Pancreas (tissue), 10 donors: ENCODE measurements at regions not wholly inside any gene's neighbourhood (a gene's known extent, or its start where the extent isn't known, plus 50 kb on each side); places are given as distances from the start of the nearest gene placed in this dataset.

Source experiments
- ATAC-seq, 4 donors: fragments of 200-7000 bp; cut with Tn5 transposase; one replicate each; pipeline versions ENCODE4 v1.8.0 to v1.9.1; 2020; ENCODE audit warnings: mild to moderate bottlenecking in 4 of 4, moderate library complexity in 4 of 4
- DNase-seq, 6 donors: peaks; one replicate each; pipeline ENCODE4 v3.0.0-alpha.2; 2020
- FAIRE-seq: peaks from 2 replicates; lab custom pipeline; 2012; peaks lifted over from hg19 to GRCh38; lab: Jason Lieb, UNC
- H3K27ac ChIP-seq, 4 donors: fragments of 200-600 bp; sonication (generic); 1 replicate in 3 of 4; 2 replicates in 1 of 4; pipeline versions ENCODE4 v1.5.0 to v1.8.0; 2020
- H3K27me3 ChIP-seq, 4 donors: fragments of 200-600 bp; one replicate each; pipeline ENCODE4 v1.8.0; 2021
- H3K36me3 ChIP-seq, 3 donors: fragments of 200-600 bp; sonication (generic) in 1 of 3; one replicate each; pipeline versions ENCODE4 v1.5.0 to v1.8.0; 2020 to 2021
- H3K4me1 ChIP-seq, 3 donors: fragments of 200-600 bp; one replicate each; pipeline ENCODE4 v1.8.0; 2021
- H3K4me3 ChIP-seq, 4 donors: fragments of 200-600 bp; sonication (generic) in 2 of 4; one replicate each; pipeline versions ENCODE4 v1.5.0 to v1.8.0; 2020 to 2021
- H3K9me3 ChIP-seq, 4 donors: fragments of 200-600 bp; one replicate each; pipeline ENCODE4 v1.8.0; 2021
- CTCF ChIP-seq, 4 donors: fragments of 200-600 bp; sonication (generic) in 3 of 4; IDR thresholded peaks; one replicate each; pipeline versions ENCODE4 v1.5.0 to v1.8.0; 2021; ENCODE audit warnings: antibody characterized with exemption in 4 of 4
- WGBS, 2 donors: extraction: QIAGEN DNeasy Blood & Tissue Kit; methylation state at CpG; one replicate each; pipeline ENCODE4 v1.1.7; 2013; 5-methylcytosine and 5-hydroxymethylcytosine counted together
- intact Hi-C, 3 donors: fragments of 100-400 bp; cut with DNase I; formaldehyde crosslinking; loops; one replicate each; pipeline versions ENCODE4 v1.11.1 to v1.14.2; 2022
- donor health status: healthy with polysubstance abuse.
- donor health status: DM: no; HTN: no; CAD: no; lungs with moderate emphysema.
- donor health status: DM: no; HTN: no; CAD: no.
- donor health status: control.
- donor health status: control.
- donor health status: Bipolar disorder and iron deficiency.
- donor health status: DM: yes; HTN: yes; CAD: no.
- donor health status: DM: no; HTN: no; CAD: no.
- donor health status: DM: no; HTN: no; CAD: no.
- donor health status: DM: yes; HTN: yes; CAD: no.

GRCh38 chr4:84091266-84091665, 407.8 kb downstream of the NKX6-1 start:
- intact Hi-C loops, result no loop called here
- DNase-seq, result no peak

GRCh38 chr4:84089652-84090437, 409.2 kb downstream of the NKX6-1 start:
- FAIRE-seq (no peak), ATAC-seq (no peak), DNase-seq (no peak)
- Histone ChIP-seq H3K9me3 (no peaks in the 10 kb centered on the region), H3K4me1 (no peaks in the 10 kb centered on the region), H3K27ac (no peak overlapping the region), H3K4me3 (no peak overlapping the region), H3K27me3 (no peaks in the 10 kb centered on the region), H3K36me3 (no peaks in the 10 kb centered on the region)
- no peak for TF ChIP-seq CTCF (IDR thresholded peaks at IDR 0.05)
- 48 to 59% methylated on average over 5 of the region's 5 CpGs for WGBS, 2 donors
- intact Hi-C loops, result no loop called here

More at GRCh38 chr4:84091266-84091665, 407.8 kb downstream of the NKX6-1 start:
- Histone ChIP-seq H3K4me3 (no peak overlapping the region), H3K9me3 (no peaks in the 10 kb centered on the region), H3K27me3 (no peaks in the 10 kb centered on the region), H3K36me3 (no peaks in the 10 kb centered on the region), H3K27ac (no peak overlapping the region), H3K4me1 (no peaks in the 10 kb centered on the region)
- TF ChIP-seq CTCF (IDR thresholded peaks at IDR 0.05), result no peak
- 11 to 21% methylated on average over 2 of the region's 2 CpGs for WGBS, 2 donors
- FAIRE-seq (no peak), ATAC-seq (no peak)

- DNase-seq (no peak), FAIRE-seq (no peak), ATAC-seq (no peak)
- Histone ChIP-seq H3K36me3 (no peaks in the 10 kb centered on the region), H3K4me1 (no peaks in the 10 kb centered on the region), H3K27ac (no peak overlapping the region), H3K9me3 (no peaks in the 10 kb centered on the region), H3K27me3 (no peaks in the 10 kb centered on the region), H3K4me3 (no peak overlapping the region)
- 67 to 78% methylated on average over 4 of the region's 4 CpGs for WGBS, 2 donors
- no peak for TF ChIP-seq CTCF (IDR thresholded peaks at IDR 0.05)
- intact Hi-C loops, result no loop called here
These were observed 413.1 kb downstream of the NKX6-1 start for GRCh38 chr4:84085986-84086385.

- H3K4me3 ChIP-seq, result no peak overlapping the region
- no peaks in the 10 kb centered on the region for H3K9me3 ChIP-seq
- intact Hi-C loops, result no loop called here
- DNase-seq (no peak), ATAC-seq (no peak), FAIRE-seq (no peak)
- H3K27me3 ChIP-seq, result peaks cover 0 to 23% (median 0%) of the 10 kb centered on the region in 4 donors
- whole genome bisulfite sequencing, 2 donors, result 36 to 52% methylated on average over 11 of the region's 11 CpGs
- no peak for TF ChIP-seq CTCF (IDR thresholded peaks at IDR 0.05)
- no peaks in the 10 kb centered on the region for H3K36me3 ChIP-seq
- no peak overlapping the region for H3K27ac ChIP-seq
- no peaks in the 10 kb centered on the region for H3K4me1 ChIP-seq
These were observed 428.8 kb downstream of the NKX6-1 start for GRCh38 chr4:84070289-84070688.

- no peak overlapping the region for H3K4me3 ChIP-seq
- FAIRE-seq (no peak), DNase-seq (peak in 1 of 6 donors; percentile 13), ATAC-seq (peak in 3 of 4 donors; percentile 56 to 60 (median 58))
- H3K9me3 ChIP-seq, result no peaks in the 10 kb centered on the region
- no peak overlapping the region for H3K27ac ChIP-seq
- intact Hi-C loops, result no loop called here
- no peaks in the 10 kb centered on the region for H3K4me1 ChIP-seq
- no peaks in the 10 kb centered on the region for H3K36me3 ChIP-seq
- H3K27me3 ChIP-seq, result peaks cover 0 to 34% (median 0%) of the 10 kb centered on the region in 4 donors
- WGBS, 2 donors, result 13 to 17% methylated on average over 5 of the region's 5 CpGs
- no peak for TF ChIP-seq CTCF (IDR thresholded peaks at IDR 0.05)
These were observed 435.5 kb downstream of the NKX6-1 start for GRCh38 chr4:84063619-84064018.
